ENCODE measurements at regions not wholly inside any gene's neighbourhood (a gene's known extent, or its start where the extent isn't known, plus 50 kb on each side); places are given as distances from the start of the nearest gene placed in this dataset.

- Mint-ChIP-seq H3K9me3 (no peaks in the 10 kb centered on the region), H3K36me3 (peaks cover 0 to 3% (median 0%) of the 10 kb centered on the region in 5 donors), H3K4me3 (no peak overlapping the region), H3K27me3 (no peaks in the 10 kb centered on the region), H3K4me1 (peaks cover 23 to 43% (median 38%) of the 10 kb centered on the region in 7 donors), H3K27ac (no peak overlapping the region)
- H3K4me3 ChIP-seq (ENCODE audit: low read length), result no peak overlapping the region
- no peak overlapping the region for H3K27ac ChIP-seq (ENCODE audit: low read depth, low read length)
- ChIA-PET POLR2A (no interaction called here), CTCF (no interaction called here)
- no peaks in the 10 kb centered on the region for H3K27me3 ChIP-seq (ENCODE audit: control insufficient read depth in 2 of 2, insufficient read depth in 2 of 2, low read length in 2 of 2)
- H3K9me3 ChIP-seq (ENCODE audit: control insufficient read depth in 2 of 3, low read length in 3 of 3), result no peaks in the 10 kb centered on the region
- H3K4me1 ChIP-seq (ENCODE audit: control insufficient read depth in 2 of 2, insufficient read depth in 2 of 2, low read length in 2 of 2), result peaks cover 23 to 29% of the 10 kb centered on the region in 2 donors
- intact Hi-C loops (cut with micrococcal nuclease), result no loop called here
- ATAC-seq (no peak), DNase-seq (no peak)
- no peaks in the 10 kb centered on the region for H3K36me3 ChIP-seq (ENCODE audit: control insufficient read depth in 2 of 3, insufficient read depth in 3 of 3, low read length in 3 of 3)
Measured at GRCh38 chr6:25022140-25022553, 86.4 kb upstream of the RIPOR2 start.

GRCh38 chr6:25023781-25024180, 88.0 kb upstream of the RIPOR2 start:
- H3K9me3 Mint-ChIP-seq, result no peaks in the 10 kb centered on the region
- intact Hi-C loops (cut with micrococcal nuclease), result no loop called here
- H3K4me3 Mint-ChIP-seq, result no peak overlapping the region
- ChIA-PET POLR2A (interaction anchor here (6.1 kb wide), 1 partner anchor 14 kb away, joined by 61 read pairs; no protein-coding TSS in a partner anchor), CTCF (interaction anchor here (0.5 to 1.0 kb wide), 2 partner anchors 88 to 219 kb away, joined by 3 to 4 read pairs; partner anchors contain the start of gene RIPOR2)
- peak overlapping the region in 1 of 9 donors; percentile 40 for H3K27ac Mint-ChIP-seq
- peaks cover 0 to 3% (median 0%) of the 10 kb centered on the region in 5 donors for H3K36me3 Mint-ChIP-seq
- H3K4me1 ChIP-seq (ENCODE audit: control insufficient read depth in 2 of 2, insufficient read depth in 2 of 2, low read length in 2 of 2), result peaks cover 22 to 30% of the 10 kb centered on the region in 2 donors
- no peaks in the 10 kb centered on the region for H3K27me3 Mint-ChIP-seq
- H3K4me3 ChIP-seq (ENCODE audit: low read length), result no peak overlapping the region
- H3K27ac ChIP-seq (ENCODE audit: low read depth, low read length), result no peak overlapping the region
- no peaks in the 10 kb centered on the region for H3K36me3 ChIP-seq (ENCODE audit: control insufficient read depth in 2 of 3, insufficient read depth in 3 of 3, low read length in 3 of 3)
- H3K4me1 Mint-ChIP-seq, result peaks cover 19 to 45% (median 39%) of the 10 kb centered on the region in 7 donors
- DNase-seq, result no peak
- no peak for ATAC-seq
- no peaks in the 10 kb centered on the region for H3K27me3 ChIP-seq (ENCODE audit: control insufficient read depth in 2 of 2, insufficient read depth in 2 of 2, low read length in 2 of 2)
- no peaks in the 10 kb centered on the region for H3K9me3 ChIP-seq (ENCODE audit: control insufficient read depth in 2 of 3, low read length in 3 of 3)

GRCh38 chr6:25024821-25025220, 89.1 kb upstream of the RIPOR2 start:
- H3K27ac ChIP-seq (ENCODE audit: low read depth, low read length), result no peak overlapping the region
- Mint-ChIP-seq H3K4me1 (peaks cover 20 to 51% (median 45%) of the 10 kb centered on the region in 7 donors), H3K4me3 (peak overlapping the region in 3 of 10 donors; percentile 19 to 42 (median 40)), H3K27me3 (no peaks in the 10 kb centered on the region), H3K27ac (peak overlapping the region in 5 of 9 donors; percentile 1 to 53 (median 14)), H3K36me3 (peaks cover 0 to 7% (median 0%) of the 10 kb centered on the region in 5 donors), H3K9me3 (no peaks in the 10 kb centered on the region)
- H3K4me3 ChIP-seq (ENCODE audit: low read length), result no peak overlapping the region
- intact Hi-C loops (cut with micrococcal nuclease), result loop anchor here in 1 of 2 donors (5.0 kb wide), 2 partner anchors 112 to 152 kb away; no protein-coding TSS in a partner anchor
- ChIA-PET CTCF (interaction anchor here (0.6 to 7.0 kb wide), 10 partner anchors 8 to 307 kb away, joined by 3 to 73 read pairs (median 4); no protein-coding TSS in a partner anchor), POLR2A (interaction anchor here (0.6 to 6.1 kb wide), 6 partner anchors 13 to 308 kb away, joined by 3 to 61 read pairs (median 6); no protein-coding TSS in a partner anchor)
- H3K4me1 ChIP-seq (ENCODE audit: control insufficient read depth in 2 of 2, insufficient read depth in 2 of 2, low read length in 2 of 2), result peaks cover 22 to 30% of the 10 kb centered on the region in 2 donors
- DNase-seq (no peak), ATAC-seq (no peak)
- no peaks in the 10 kb centered on the region for H3K36me3 ChIP-seq (ENCODE audit: control insufficient read depth in 2 of 3, insufficient read depth in 3 of 3, low read length in 3 of 3)
- H3K27me3 ChIP-seq (ENCODE audit: control insufficient read depth in 2 of 2, insufficient read depth in 2 of 2, low read length in 2 of 2), result no peaks in the 10 kb centered on the region
- no peaks in the 10 kb centered on the region for H3K9me3 ChIP-seq (ENCODE audit: control insufficient read depth in 2 of 3, low read length in 3 of 3)

- ChIA-PET POLR2A (interaction anchor here (0.6 to 6.1 kb wide), 12 partner anchors 12 to 636 kb away, joined by 3 to 61 read pairs (median 4); no protein-coding TSS in a partner anchor), CTCF (interaction anchor here (0.6 to 7.0 kb wide), 16 partner anchors 9 to 307 kb away, joined by 3 to 73 read pairs (median 5); no protein-coding TSS in a partner anchor)
- H3K9me3 ChIP-seq (ENCODE audit: control insufficient read depth in 2 of 3, low read length in 3 of 3), result no peaks in the 10 kb centered on the region
- DNase-seq (no peak), ATAC-seq (no peak)
- H3K4me1 ChIP-seq (ENCODE audit: control insufficient read depth in 2 of 2, insufficient read depth in 2 of 2, low read length in 2 of 2), result peaks cover 22 to 30% of the 10 kb centered on the region in 2 donors
- H3K36me3 ChIP-seq (ENCODE audit: control insufficient read depth in 2 of 3, insufficient read depth in 3 of 3, low read length in 3 of 3), result peaks cover 0 to 2% (median 0%) of the 10 kb centered on the region in 3 experiments
- Mint-ChIP-seq H3K9me3 (no peaks in the 10 kb centered on the region), H3K27ac (peak overlapping the region in 8 of 9 donors; percentile 1 to 87 (median 74)), H3K36me3 (peaks cover 0 to 7% (median 0%) of the 10 kb centered on the region in 5 donors), H3K4me1 (peaks cover 24 to 56% (median 47%) of the 10 kb centered on the region in 7 donors), H3K27me3 (no peaks in the 10 kb centered on the region), H3K4me3 (peak overlapping the region in 6 of 10 donors; percentile 57 to 82 (median 77))
- H3K27me3 ChIP-seq (ENCODE audit: control insufficient read depth in 2 of 2, insufficient read depth in 2 of 2, low read length in 2 of 2), result no peaks in the 10 kb centered on the region
- no peak overlapping the region for H3K27ac ChIP-seq (ENCODE audit: low read depth, low read length)
- intact Hi-C loops (cut with micrococcal nuclease), result loop anchor here in 1 of 2 donors (5.0 kb wide), 2 partner anchors 112 to 152 kb away; no protein-coding TSS in a partner anchor
- no peak overlapping the region for H3K4me3 ChIP-seq (ENCODE audit: low read length)
Measured at GRCh38 chr6:25025248-25025918, 89.6 kb upstream of the RIPOR2 start.

- POLR2A ChIA-PET, result interaction anchor here (0.6 to 6.1 kb wide), 16 partner anchors 8 to 1169 kb away, joined by 3 to 61 read pairs (median 6); no protein-coding TSS in a partner anchor
Measured at GRCh38 chr6:25025919-25026301, 90.2 kb upstream of the RIPOR2 start.

GRCh38 chr6:25026723-25027122, 91.0 kb upstream of the RIPOR2 start:
- Mint-ChIP-seq H3K9me3 (no peaks in the 10 kb centered on the region), H3K36me3 (peaks cover 0 to 7% (median 0%) of the 10 kb centered on the region in 5 donors), H3K27ac (peak overlapping the region in 7 of 9 donors; percentile 58 to 87 (median 76)), H3K27me3 (no peaks in the 10 kb centered on the region), H3K4me3 (peak overlapping the region in 9 of 10 donors; percentile 2 to 84 (median 45)), H3K4me1 (peaks cover 22 to 56% (median 47%) of the 10 kb centered on the region in 7 donors)
- H3K4me1 ChIP-seq (ENCODE audit: control insufficient read depth in 2 of 2, insufficient read depth in 2 of 2, low read length in 2 of 2), result peaks cover 22 to 30% of the 10 kb centered on the region in 2 donors
- H3K9me3 ChIP-seq (ENCODE audit: control insufficient read depth in 2 of 3, low read length in 3 of 3), result no peaks in the 10 kb centered on the region
- POLR2A ChIA-PET, result interaction anchor here (0.5 to 6.1 kb wide), 22 partner anchors 9 to 1168 kb away, joined by 3 to 61 read pairs (median 5); no protein-coding TSS in a partner anchor
- DNase-seq (no peak), ATAC-seq (no peak)
- peak overlapping the region; percentile 43 for H3K27ac ChIP-seq (ENCODE audit: low read depth, low read length)
- peaks cover 0 to 4% (median 0%) of the 10 kb centered on the region in 3 experiments for H3K36me3 ChIP-seq (ENCODE audit: control insufficient read depth in 2 of 3, insufficient read depth in 3 of 3, low read length in 3 of 3)
- CTCF ChIA-PET, result interaction anchor here (0.6 to 7.0 kb wide), 29 partner anchors 9 to 446 kb away, joined by 3 to 73 read pairs (median 4); partner anchors contain the start of genes C6orf62 and RIPOR2
- H3K4me3 ChIP-seq (ENCODE audit: low read length), result no peak overlapping the region
- H3K27me3 ChIP-seq (ENCODE audit: control insufficient read depth in 2 of 2, insufficient read depth in 2 of 2, low read length in 2 of 2), result no peaks in the 10 kb centered on the region
- intact Hi-C loops (cut with micrococcal nuclease), result loop anchor here (1.0 to 5.0 kb wide), 7 partner anchors 9 to 151 kb away; no protein-coding TSS in a partner anchor

More at GRCh38 chr6:25025919-25026301, 90.2 kb upstream of the RIPOR2 start:
- H3K4me3 Mint-ChIP-seq, result peak overlapping the region in 7 of 10 donors; percentile 57 to 82 (median 73)
- H3K27me3 ChIP-seq (ENCODE audit: control insufficient read depth in 2 of 2, insufficient read depth in 2 of 2, low read length in 2 of 2), result no peaks in the 10 kb centered on the region
- CTCF ChIA-PET, result interaction anchor here (0.6 to 7.0 kb wide), 18 partner anchors 9 to 445 kb away, joined by 3 to 73 read pairs (median 5); partner anchors contain the start of gene RIPOR2
- peak overlapping the region in 8 of 9 donors; percentile 18 to 87 (median 74) for H3K27ac Mint-ChIP-seq
- peaks cover 0 to 4% (median 0%) of the 10 kb centered on the region in 3 experiments for H3K36me3 ChIP-seq (ENCODE audit: control insufficient read depth in 2 of 3, insufficient read depth in 3 of 3, low read length in 3 of 3)
- H3K4me1 ChIP-seq (ENCODE audit: control insufficient read depth in 2 of 2, insufficient read depth in 2 of 2, low read length in 2 of 2), result peaks cover 22 to 30% of the 10 kb centered on the region in 2 donors
- no peaks in the 10 kb centered on the region for H3K27me3 Mint-ChIP-seq
- intact Hi-C loops (cut with micrococcal nuclease), result loop anchor here in 1 of 2 donors (5.0 kb wide), 2 partner anchors 111 to 151 kb away; no protein-coding TSS in a partner anchor
- no peaks in the 10 kb centered on the region for H3K9me3 Mint-ChIP-seq
- DNase-seq, result no peak
- no peak for ATAC-seq
- no peak overlapping the region for H3K4me3 ChIP-seq (ENCODE audit: low read length)
- peaks cover 0 to 7% (median 0%) of the 10 kb centered on the region in 5 donors for H3K36me3 Mint-ChIP-seq
- peaks cover 24 to 56% (median 47%) of the 10 kb centered on the region in 7 donors for H3K4me1 Mint-ChIP-seq
- no peak overlapping the region for H3K27ac ChIP-seq (ENCODE audit: low read depth, low read length)
- no peaks in the 10 kb centered on the region for H3K9me3 ChIP-seq (ENCODE audit: control insufficient read depth in 2 of 3, low read length in 3 of 3)
